ENCODE measurements at regions not wholly inside any gene's neighbourhood (a gene's known extent, or its start where the extent isn't known, plus 50 kb on each side); places are given as distances from the start of the nearest gene placed in this dataset.

GRCh38 chr1:5287178-5288150, 633.1 kb downstream of the AJAP1 start:
- Histone ChIP-seq H3K4me1 (ENCODE audit: insufficient read depth, low read length) (no peaks in the 10 kb centered on the region), H3K9ac (ENCODE audit: low read length) (no peak overlapping the region), H3K27me3 (ENCODE audit: low read length) (no peaks in the 10 kb centered on the region), H3K4me2 (ENCODE audit: low read length) (no peak overlapping the region), H4K20me1 (ENCODE audit: low read length) (no peaks in the 10 kb centered on the region), H3K79me2 (ENCODE audit: low read length) (no peaks in the 10 kb centered on the region), H3K9me3 (ENCODE audit: low read length) (peaks cover 34% of the 10 kb centered on the region; the same call in 1 of the 2 replicates), H3K27ac (ENCODE audit: low read length) (no peak overlapping the region), H3K36me3 (ENCODE audit: low read depth, low read length) (no peaks in the 10 kb centered on the region), H3F3A (ENCODE audit: low read length, unreplicated experiment) (no peaks in the 10 kb centered on the region), H2AFZ (ENCODE audit: low read length) (no peak overlapping the region), H3K4me3 (ENCODE audit: low read length) (no peak overlapping the region), H3K9me2 (replicated peaks; ENCODE audit: low read length) (no peaks in the 10 kb centered on the region)
- ChIA-PET CTCF (no interaction called here), POLR2A (ENCODE audit: unreplicated experiment) (interaction anchor here (0.7 kb wide), 1 partner anchor 630 kb away, joined by 4 read pairs; no protein-coding TSS in a partner anchor)
- intact Hi-C loops (cut with micrococcal nuclease), result no loop called here
- TF ChIP-seq EZH2 (IDR thresholded peaks at IDR 0.05; ENCODE audit: low read length, unreplicated experiment) (no peak), EZH2phosphoT487 (IDR thresholded peaks at IDR 0.05; ENCODE audit: borderline replicate concordance, low read length) (no peak)
- TF ChIP-seq, protein P1, sequence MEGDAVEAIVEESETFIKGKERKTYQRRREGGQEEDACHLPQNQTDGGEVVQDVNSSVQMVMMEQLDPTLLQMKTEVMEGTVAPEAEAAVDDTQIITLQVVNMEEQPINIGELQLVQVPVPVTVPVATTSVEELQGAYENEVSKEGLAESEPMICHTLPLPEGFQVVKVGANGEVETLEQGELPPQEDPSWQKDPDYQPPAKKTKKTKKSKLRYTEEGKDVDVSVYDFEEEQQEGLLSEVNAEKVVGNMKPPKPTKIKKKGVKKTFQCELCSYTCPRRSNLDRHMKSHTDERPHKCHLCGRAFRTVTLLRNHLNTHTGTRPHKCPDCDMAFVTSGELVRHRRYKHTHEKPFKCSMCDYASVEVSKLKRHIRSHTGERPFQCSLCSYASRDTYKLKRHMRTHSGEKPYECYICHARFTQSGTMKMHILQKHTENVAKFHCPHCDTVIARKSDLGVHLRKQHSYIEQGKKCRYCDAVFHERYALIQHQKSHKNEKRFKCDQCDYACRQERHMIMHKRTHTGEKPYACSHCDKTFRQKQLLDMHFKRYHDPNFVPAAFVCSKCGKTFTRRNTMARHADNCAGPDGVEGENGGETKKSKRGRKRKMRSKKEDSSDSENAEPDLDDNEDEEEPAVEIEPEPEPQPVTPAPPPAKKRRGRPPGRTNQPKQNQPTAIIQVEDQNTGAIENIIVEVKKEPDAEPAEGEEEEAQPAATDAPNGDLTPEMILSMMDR (conservative IDR thresholded peaks at IDR 0.05; ENCODE audit: low read depth, low read length), result no peak
- DNase-seq, result no peak
- no peak for ATAC-seq
- BruUV-seq (replicated peaks), result no TSS peak

DNA sequence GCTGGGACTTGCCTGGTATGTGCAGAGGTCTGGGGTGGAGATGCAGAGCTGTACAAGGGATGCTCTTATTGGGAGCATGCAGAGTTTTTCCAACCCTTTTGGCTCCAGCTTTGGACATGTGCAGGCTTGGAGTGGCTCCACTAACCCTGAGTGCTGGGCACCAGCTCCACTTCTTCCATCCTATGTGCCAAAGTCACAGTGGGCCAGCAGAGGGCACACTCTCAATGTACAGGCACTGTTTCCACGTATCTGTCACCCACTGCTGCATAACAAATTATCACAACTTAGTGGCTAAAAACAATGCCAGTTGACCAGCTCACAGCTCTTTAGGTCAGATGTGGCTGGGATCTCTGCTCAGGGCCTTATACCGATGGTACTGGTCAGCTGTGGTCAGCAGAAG, 631.8 kb downstream of the AJAP1 start:
- H3F3A ChIP-seq (ENCODE audit: low read length, unreplicated experiment), result no peaks in the 10 kb centered on the region
- ATAC-seq, result no peak
- no peak overlapping the region for H3K27ac ChIP-seq (ENCODE audit: low read length)
- no peak overlapping the region for H2AFZ ChIP-seq (ENCODE audit: low read length)
- no TSS peak for BruUV-seq (replicated peaks)
- H3K79me2 ChIP-seq (ENCODE audit: low read length), result no peaks in the 10 kb centered on the region
- CTCF ChIA-PET, result no interaction called here
- TF ChIP-seq, protein P1 (conservative IDR thresholded peaks at IDR 0.05; ENCODE audit: low read depth, low read length), result peak; percentile 46
- TF ChIP-seq EZH2phosphoT487 (IDR thresholded peaks at IDR 0.05; ENCODE audit: borderline replicate concordance, low read length) (no peak), EZH2 (IDR thresholded peaks at IDR 0.05; ENCODE audit: low read length, unreplicated experiment) (no peak)
- H3K36me3 ChIP-seq (ENCODE audit: low read depth, low read length), result no peaks in the 10 kb centered on the region
- H3K4me3 ChIP-seq (ENCODE audit: low read length), result no peak overlapping the region
- DNase-seq, result no peak
- no peaks in the 10 kb centered on the region for H3K4me1 ChIP-seq (ENCODE audit: insufficient read depth, low read length)
- H3K27me3 ChIP-seq (ENCODE audit: low read length), result no peaks in the 10 kb centered on the region
- H3K9me2 ChIP-seq (replicated peaks; ENCODE audit: low read length), result no peaks in the 10 kb centered on the region
- peaks cover 33% of the 10 kb centered on the region; the same call in 1 of the 2 replicates for H3K9me3 ChIP-seq (ENCODE audit: low read length)
- H4K20me1 ChIP-seq (ENCODE audit: low read length), result no peaks in the 10 kb centered on the region
- H3K4me2 ChIP-seq (ENCODE audit: low read length), result no peak overlapping the region
- intact Hi-C loops (cut with micrococcal nuclease), result no loop called here
- H3K9ac ChIP-seq (ENCODE audit: low read length), result no peak overlapping the region
- POLR2A ChIA-PET (ENCODE audit: unreplicated experiment), result no interaction called here

DNA sequence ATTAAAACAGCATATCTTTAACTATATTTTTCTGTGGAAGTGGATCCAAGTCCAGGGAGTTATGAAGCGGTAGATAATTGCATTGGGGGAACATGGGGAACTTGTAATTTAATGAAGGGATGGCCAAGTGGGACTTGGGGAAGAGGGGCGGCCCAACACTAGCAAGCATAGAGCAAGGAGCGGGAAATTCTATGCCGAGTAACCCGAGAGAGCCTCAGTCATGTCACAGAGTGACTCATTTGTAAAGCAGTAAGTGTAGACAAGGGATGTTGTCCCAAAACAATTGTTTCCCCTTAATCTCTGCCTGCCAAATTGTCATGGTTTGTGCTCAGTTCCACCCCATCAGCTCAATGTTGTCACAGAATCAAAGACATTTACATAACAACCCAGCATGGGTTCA, 620.1 kb downstream of the AJAP1 start:
- Histone ChIP-seq H3K4me3 (ENCODE audit: low read length) (no peak overlapping the region), H2AFZ (ENCODE audit: low read length) (no peak overlapping the region), H3K27me3 (ENCODE audit: low read length) (peaks cover 4% of the 10 kb centered on the region; the same call in 1 of the 2 replicates), H3K4me1 (ENCODE audit: insufficient read depth, low read length) (no peaks in the 10 kb centered on the region), H3K9ac (ENCODE audit: low read length) (no peak overlapping the region), H4K20me1 (ENCODE audit: low read length) (no peaks in the 10 kb centered on the region), H3F3A (ENCODE audit: low read length, unreplicated experiment) (no peaks in the 10 kb centered on the region), H3K27ac (ENCODE audit: low read length) (no peak overlapping the region), H3K9me2 (replicated peaks; ENCODE audit: low read length) (no peaks in the 10 kb centered on the region), H3K9me3 (ENCODE audit: low read length) (0 out of 2 replicates have a peak, but pooled peaks cover 10% of the 10 kb centered on the region), H3K4me2 (ENCODE audit: low read length) (no peak overlapping the region), H3K36me3 (ENCODE audit: low read depth, low read length) (no peaks in the 10 kb centered on the region), H3K79me2 (ENCODE audit: low read length) (no peaks in the 10 kb centered on the region)
- TF ChIP-seq, protein P1 (conservative IDR thresholded peaks at IDR 0.05; ENCODE audit: low read depth, low read length), result no peak
- TF ChIP-seq EZH2 (IDR thresholded peaks at IDR 0.05; ENCODE audit: low read length, unreplicated experiment) (no peak), EZH2phosphoT487 (IDR thresholded peaks at IDR 0.05; ENCODE audit: borderline replicate concordance, low read length) (no peak)
- no peak for ATAC-seq
- POLR2A ChIA-PET (ENCODE audit: unreplicated experiment), result no interaction called here
- intact Hi-C loops (cut with micrococcal nuclease), result no loop called here
- no TSS peak for BruUV-seq (replicated peaks)
- no peak for DNase-seq
- CTCF ChIA-PET, result no interaction called here
